ENCODE measurements at regions not wholly inside any gene's neighbourhood (a gene's known extent, or its start where the extent isn't known, plus 50 kb on each side); places are given as distances from the start of the nearest gene placed in this dataset.

DNA sequence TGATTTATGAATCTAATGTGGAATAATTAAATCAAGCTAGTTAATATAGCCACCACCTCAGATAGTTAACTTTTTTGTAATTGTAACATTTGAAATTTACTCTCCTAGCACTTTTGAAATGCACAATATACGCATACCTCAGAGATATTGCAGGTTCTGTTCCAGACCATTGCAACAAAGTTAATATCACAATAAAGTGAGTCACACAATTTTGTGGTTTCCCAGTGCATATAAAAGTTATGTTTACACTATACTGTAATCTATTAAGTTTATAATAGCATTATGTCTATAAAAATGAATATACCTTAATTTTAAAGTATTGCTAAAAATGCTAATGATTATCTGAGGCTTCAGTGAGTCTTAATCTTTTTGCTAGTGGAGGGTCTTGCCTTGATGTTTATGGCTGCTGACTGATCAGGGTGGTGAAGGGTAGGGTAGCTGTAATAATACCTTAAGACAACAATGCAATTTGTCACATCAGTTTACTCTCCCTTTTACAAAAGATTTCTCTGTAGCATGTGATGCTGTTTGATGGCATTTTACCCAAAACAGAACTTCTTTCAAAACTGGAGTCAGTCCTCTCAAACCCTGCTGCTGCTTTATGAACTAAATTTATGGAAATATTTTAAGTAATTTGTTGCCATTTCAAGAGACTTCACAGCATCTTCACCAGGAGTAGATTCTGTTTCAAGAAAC is 235.1 kb upstream of the ADAMTSL1 start:
- H3K4me1 ChIP-seq (ENCODE audit: control insufficient read depth, insufficient read depth, low read length), result peaks cover 27% of the 10 kb centered on the region
- no peaks in the 10 kb centered on the region for H3K9me3 ChIP-seq (replicated peaks; ENCODE audit: low read length)
- H3K27me3 ChIP-seq (ENCODE audit: control insufficient read depth, insufficient read depth, low read length), result no peaks in the 10 kb centered on the region
- H3K4me2 ChIP-seq (ENCODE audit: low read length), result peak overlapping the region; percentile 71
- H3K36me3 ChIP-seq (ENCODE audit: insufficient read depth, low read length), result no peaks in the 10 kb centered on the region
- peak overlapping the region; percentile 50 for H3K9ac ChIP-seq (ENCODE audit: low read depth, low read length)
- H3K4me3 ChIP-seq (ENCODE audit: low read length), result peak overlapping the region; percentile 4

DNA sequence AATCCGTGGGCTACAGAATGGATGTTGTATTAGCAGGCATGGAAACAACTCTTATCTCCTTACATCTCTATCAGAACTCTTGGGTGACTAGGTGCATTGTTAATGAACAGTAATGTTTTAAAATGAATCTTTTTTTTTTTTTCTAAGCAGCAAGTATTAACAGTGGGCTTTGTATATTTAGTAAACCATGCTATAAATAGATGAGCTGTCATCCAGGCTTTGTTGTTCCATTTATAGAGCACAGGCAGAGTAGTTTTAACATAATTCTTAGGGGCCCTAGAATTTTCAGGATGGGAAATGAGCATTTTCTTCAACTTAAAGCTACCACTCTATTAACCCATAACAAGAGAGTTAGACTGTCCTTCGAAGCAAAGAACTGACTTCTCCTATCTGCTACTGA is 233.7 kb upstream of the ADAMTSL1 start:
- Histone ChIP-seq H3K4me2 (ENCODE audit: low read length) (no peak overlapping the region), H3K27me3 (ENCODE audit: control insufficient read depth, insufficient read depth, low read length) (no peaks in the 10 kb centered on the region), H3K4me3 (ENCODE audit: low read length) (no peak overlapping the region), H3K9ac (ENCODE audit: low read depth, low read length) (no peak overlapping the region), H3K36me3 (ENCODE audit: insufficient read depth, low read length) (no peaks in the 10 kb centered on the region), H3K9me3 (replicated peaks; ENCODE audit: low read length) (no peaks in the 10 kb centered on the region), H3K4me1 (ENCODE audit: control insufficient read depth, insufficient read depth, low read length) (peaks cover 27% of the 10 kb centered on the region)

DNA sequence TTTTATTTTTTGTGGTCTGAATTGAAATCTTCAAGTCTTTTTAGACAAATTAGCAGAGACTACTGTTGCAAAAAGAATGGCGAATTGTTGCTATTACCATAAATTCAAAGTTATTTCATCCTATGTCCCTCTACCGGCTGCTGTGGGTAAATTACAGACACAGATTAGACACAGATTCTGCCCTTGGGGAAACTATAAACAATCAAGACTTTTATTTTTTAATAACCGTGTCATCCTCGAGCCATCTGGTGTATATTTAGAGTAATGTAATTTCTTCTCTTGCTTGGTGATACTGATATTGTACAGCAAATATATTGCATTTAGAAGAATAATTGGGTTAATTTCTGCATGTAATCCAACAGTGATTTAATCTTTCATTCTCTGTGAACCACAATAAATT is 228.0 kb upstream of the ADAMTSL1 start:
- H3K9me3 ChIP-seq (replicated peaks; ENCODE audit: low read length), result no peaks in the 10 kb centered on the region
- H3K27me3 ChIP-seq (ENCODE audit: control insufficient read depth, insufficient read depth, low read length), result no peaks in the 10 kb centered on the region
- H3K36me3 ChIP-seq (ENCODE audit: insufficient read depth, low read length), result no peaks in the 10 kb centered on the region
- H3K4me1 ChIP-seq (ENCODE audit: control insufficient read depth, insufficient read depth, low read length), result no peaks in the 10 kb centered on the region
- no peak overlapping the region for H3K4me3 ChIP-seq (ENCODE audit: low read length)
- no peak overlapping the region for H3K9ac ChIP-seq (ENCODE audit: low read depth, low read length)
- no peak overlapping the region for H3K4me2 ChIP-seq (ENCODE audit: low read length)

- Histone ChIP-seq H3K9me3 (replicated peaks; ENCODE audit: low read length) (no peaks in the 10 kb centered on the region), H3K27me3 (ENCODE audit: control insufficient read depth, insufficient read depth, low read length) (no peaks in the 10 kb centered on the region), H3K4me3 (ENCODE audit: low read length) (no peak overlapping the region), H3K9ac (ENCODE audit: low read depth, low read length) (no peak overlapping the region), H3K36me3 (ENCODE audit: insufficient read depth, low read length) (no peaks in the 10 kb centered on the region), H3K4me2 (ENCODE audit: low read length) (no peak overlapping the region), H3K4me1 (ENCODE audit: control insufficient read depth, insufficient read depth, low read length) (no peaks in the 10 kb centered on the region)
These were observed 223.9 kb upstream of the ADAMTSL1 start for GRCh38 chr9:18250053-18250452.

GRCh38 chr9:18253950-18254349 is 220.0 kb upstream of the ADAMTSL1 start:
- H3K4me2 ChIP-seq (ENCODE audit: low read length), result no peak overlapping the region
- no peak overlapping the region for H3K4me3 ChIP-seq (ENCODE audit: low read length)
- peaks cover 6% of the 10 kb centered on the region for H3K4me1 ChIP-seq (ENCODE audit: control insufficient read depth, insufficient read depth, low read length)
- no peaks in the 10 kb centered on the region for H3K27me3 ChIP-seq (ENCODE audit: control insufficient read depth, insufficient read depth, low read length)
- no peaks in the 10 kb centered on the region for H3K36me3 ChIP-seq (ENCODE audit: insufficient read depth, low read length)
- H3K9ac ChIP-seq (ENCODE audit: low read depth, low read length), result no peak overlapping the region
- no peaks in the 10 kb centered on the region for H3K9me3 ChIP-seq (replicated peaks; ENCODE audit: low read length)

DNA sequence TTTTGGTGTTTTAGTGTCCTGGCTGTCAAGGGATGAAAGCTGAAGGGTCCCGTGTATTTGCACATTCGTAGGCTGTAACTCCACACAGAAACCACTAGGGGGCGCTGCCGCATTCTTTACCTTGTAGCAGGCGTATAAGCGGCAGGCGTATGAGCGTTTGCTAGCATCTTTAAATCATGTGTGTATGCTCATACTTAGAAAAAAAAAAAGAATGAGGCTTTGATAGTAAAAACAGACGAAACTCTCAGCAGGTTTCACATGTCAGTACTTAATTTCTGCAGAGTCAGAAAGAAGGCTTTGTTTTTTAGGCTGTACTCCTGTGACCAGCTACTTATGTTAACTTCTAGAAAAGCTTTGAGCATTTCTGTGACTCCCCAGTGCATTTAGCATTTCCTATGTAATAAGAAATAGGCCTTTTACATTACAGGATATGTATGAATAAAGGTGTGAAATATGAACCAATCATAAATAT is 218.8 kb upstream of the ADAMTSL1 start:
- Histone ChIP-seq H3K36me3 (ENCODE audit: insufficient read depth, low read length) (no peaks in the 10 kb centered on the region), H3K4me1 (ENCODE audit: control insufficient read depth, insufficient read depth, low read length) (peaks cover 7% of the 10 kb centered on the region), H3K9me3 (replicated peaks; ENCODE audit: low read length) (no peaks in the 10 kb centered on the region), H3K27me3 (ENCODE audit: control insufficient read depth, insufficient read depth, low read length) (no peaks in the 10 kb centered on the region), H3K4me3 (ENCODE audit: low read length) (no peak overlapping the region), H3K4me2 (ENCODE audit: low read length) (no peak overlapping the region), H3K9ac (ENCODE audit: low read depth, low read length) (no peak overlapping the region)

DNA sequence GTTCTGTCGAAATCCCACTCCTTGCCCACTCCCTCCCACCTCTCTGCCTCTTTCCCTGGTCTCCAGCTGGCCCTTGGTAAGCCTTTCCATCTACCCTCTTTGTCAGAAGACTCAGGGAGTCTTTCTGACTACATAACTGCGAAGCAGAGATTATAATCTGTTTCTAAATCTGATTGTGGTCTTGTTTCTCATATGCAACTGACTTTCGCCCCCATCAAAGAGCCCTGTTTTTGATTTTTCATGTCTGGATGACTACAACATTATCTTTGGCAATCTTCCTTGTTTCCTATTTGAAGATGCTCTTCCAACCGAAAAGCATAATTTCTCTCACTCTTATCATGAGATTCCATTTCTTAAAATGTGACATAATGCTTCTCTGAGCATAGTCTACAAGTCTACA is 218.2 kb upstream of the ADAMTSL1 start:
- Histone ChIP-seq H3K4me1 (ENCODE audit: control insufficient read depth, insufficient read depth, low read length) (peaks cover 12% of the 10 kb centered on the region), H3K4me2 (ENCODE audit: low read length) (no peak overlapping the region), H3K4me3 (ENCODE audit: low read length) (no peak overlapping the region), H3K9me3 (replicated peaks; ENCODE audit: low read length) (no peaks in the 10 kb centered on the region), H3K36me3 (ENCODE audit: insufficient read depth, low read length) (no peaks in the 10 kb centered on the region), H3K9ac (ENCODE audit: low read depth, low read length) (no peak overlapping the region), H3K27me3 (ENCODE audit: control insufficient read depth, insufficient read depth, low read length) (no peaks in the 10 kb centered on the region)

DNA sequence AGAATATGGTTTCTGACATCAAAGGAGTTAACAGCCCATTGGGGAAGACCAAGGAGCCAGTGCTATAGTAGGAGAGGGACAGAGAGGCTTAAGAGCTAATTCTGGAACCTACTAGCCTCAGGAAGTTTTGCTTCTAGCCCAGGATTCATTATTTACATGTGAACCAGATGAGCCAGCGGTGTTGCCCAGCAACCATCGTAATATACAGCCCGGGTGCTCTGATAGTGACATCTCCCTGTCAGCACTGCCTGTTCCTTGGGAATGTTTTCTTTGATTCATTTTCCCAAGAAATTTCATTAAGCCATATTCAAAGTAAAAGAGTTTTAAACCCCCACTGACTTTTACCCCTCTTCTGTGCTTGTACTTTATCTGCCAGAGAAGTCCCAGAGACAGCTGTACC is 217.4 kb upstream of the ADAMTSL1 start:
- H3K4me2 ChIP-seq (ENCODE audit: low read length), result no peak overlapping the region
- no peaks in the 10 kb centered on the region for H3K36me3 ChIP-seq (ENCODE audit: insufficient read depth, low read length)
- H3K9ac ChIP-seq (ENCODE audit: low read depth, low read length), result no peak overlapping the region
- peaks cover 12% of the 10 kb centered on the region for H3K4me1 ChIP-seq (ENCODE audit: control insufficient read depth, insufficient read depth, low read length)
- H3K4me3 ChIP-seq (ENCODE audit: low read length), result no peak overlapping the region
- no peaks in the 10 kb centered on the region for H3K9me3 ChIP-seq (replicated peaks; ENCODE audit: low read length)
- no peaks in the 10 kb centered on the region for H3K27me3 ChIP-seq (ENCODE audit: control insufficient read depth, insufficient read depth, low read length)

- no peak overlapping the region for H3K4me2 ChIP-seq (ENCODE audit: low read length)
- no peak overlapping the region for H3K9ac ChIP-seq (ENCODE audit: low read depth, low read length)
- H3K9me3 ChIP-seq (replicated peaks; ENCODE audit: low read length), result no peaks in the 10 kb centered on the region
- no peak overlapping the region for H3K4me3 ChIP-seq (ENCODE audit: low read length)
- H3K27me3 ChIP-seq (ENCODE audit: control insufficient read depth, insufficient read depth, low read length), result no peaks in the 10 kb centered on the region
- peaks cover 9% of the 10 kb centered on the region for H3K4me1 ChIP-seq (ENCODE audit: control insufficient read depth, insufficient read depth, low read length)
- H3K36me3 ChIP-seq (ENCODE audit: insufficient read depth, low read length), result no peaks in the 10 kb centered on the region
These were observed 213.4 kb upstream of the ADAMTSL1 start for GRCh38 chr9:18260521-18260920.

- Histone ChIP-seq H3K4me3 (ENCODE audit: low read length) (no peak overlapping the region), H3K27me3 (ENCODE audit: control insufficient read depth, insufficient read depth, low read length) (no peaks in the 10 kb centered on the region)
These were observed 212.8 kb upstream of the ADAMTSL1 start for GRCh38 chr9:18261181-18261580.

GRCh38 chr9:18263377-18263776 is 210.6 kb upstream of the ADAMTSL1 start:
- Histone ChIP-seq H3K4me1 (ENCODE audit: control insufficient read depth, insufficient read depth, low read length) (peaks cover 11% of the 10 kb centered on the region), H3K36me3 (ENCODE audit: insufficient read depth, low read length) (no peaks in the 10 kb centered on the region), H3K4me2 (ENCODE audit: low read length) (no peak overlapping the region), H3K4me3 (ENCODE audit: low read length) (no peak overlapping the region), H3K9ac (ENCODE audit: low read depth, low read length) (no peak overlapping the region), H3K27me3 (ENCODE audit: control insufficient read depth, insufficient read depth, low read length) (no peaks in the 10 kb centered on the region), H3K9me3 (replicated peaks; ENCODE audit: low read length) (no peaks in the 10 kb centered on the region)

More at GRCh38 chr9:18261181-18261580, 212.8 kb upstream of the ADAMTSL1 start:
- H3K9ac ChIP-seq (ENCODE audit: low read depth, low read length), result no peak overlapping the region
- peaks cover 6% of the 10 kb centered on the region for H3K4me1 ChIP-seq (ENCODE audit: control insufficient read depth, insufficient read depth, low read length)
- H3K9me3 ChIP-seq (replicated peaks; ENCODE audit: low read length), result no peaks in the 10 kb centered on the region
- H3K36me3 ChIP-seq (ENCODE audit: insufficient read depth, low read length), result no peaks in the 10 kb centered on the region
- H3K4me2 ChIP-seq (ENCODE audit: low read length), result no peak overlapping the region

GRCh38 chr9:18268381-18268780 is 205.6 kb upstream of the ADAMTSL1 start:
- Histone ChIP-seq H3K9ac (ENCODE audit: low read depth, low read length) (no peak overlapping the region), H3K4me1 (ENCODE audit: control insufficient read depth, insufficient read depth, low read length) (peaks cover 11% of the 10 kb centered on the region), H3K4me3 (ENCODE audit: low read length) (no peak overlapping the region), H3K36me3 (ENCODE audit: insufficient read depth, low read length) (no peaks in the 10 kb centered on the region), H3K4me2 (ENCODE audit: low read length) (peak overlapping the region; percentile 33), H3K27me3 (ENCODE audit: control insufficient read depth, insufficient read depth, low read length) (no peaks in the 10 kb centered on the region), H3K9me3 (replicated peaks; ENCODE audit: low read length) (peaks cover 1% of the 10 kb centered on the region)

Measured in skeletal muscle satellite cell (primary cell).